ENCODE measurements at regions not wholly inside any gene's neighbourhood (a gene's known extent, or its start where the extent isn't known, plus 50 kb on each side); places are given as distances from the start of the nearest gene placed in this dataset.
"Not testable (repeated sequence)": the region's sequence is repeated elsewhere in the genome, so short reads cannot be mapped to it uniquely, and the experiment has no call there.

GRCh38 chr2:58357521-58357920 is 116.4 kb upstream of the FANCL start:
- DNase-seq = no peak

GRCh38 chr2:58354230-58354629 is 113.1 kb upstream of the FANCL start:
- DNase-seq = no peak

GRCh38 chr2:58350484-58350883 is 109.4 kb upstream of the FANCL start:
- no peak for DNase-seq

- no peak for DNase-seq
Observed at GRCh38 chr2:58347810-58348209, 106.7 kb upstream of the FANCL start.

GRCh38 chr2:58341047-58341446 is 99.9 kb upstream of the FANCL start:
- no peak for DNase-seq

GRCh38 chr2:58339548-58340243 is 98.6 kb upstream of the FANCL start:
- no peak for DNase-seq

- no peak for DNase-seq
Observed at GRCh38 chr2:58336416-58336815, 95.3 kb upstream of the FANCL start.

- DNase-seq = no peak
Observed at GRCh38 chr2:58334414-58334813, 93.3 kb upstream of the FANCL start.

- DNase-seq = not testable (repeated sequence)
Observed at GRCh38 chr2:58325296-58325895, 84.3 kb upstream of the FANCL start.

GRCh38 chr2:58319481-58319880 is 78.4 kb upstream of the FANCL start:
- no peak for DNase-seq

- not testable (repeated sequence) for DNase-seq
Observed at GRCh38 chr2:58318949-58319348, 77.8 kb upstream of the FANCL start.

GRCh38 chr2:58313926-58314325 is 72.8 kb upstream of the FANCL start:
- DNase-seq = no peak

- DNase-seq = no peak
Observed at GRCh38 chr2:58308435-58308834, 67.3 kb upstream of the FANCL start.

GRCh38 chr2:58304843-58305242 is 63.7 kb upstream of the FANCL start:
- no peak for DNase-seq

- no peak for DNase-seq
Observed at GRCh38 chr2:58299123-58299522, 58.0 kb upstream of the FANCL start.

- no peak for DNase-seq
Observed at GRCh38 chr2:58293056-58293455, 51.9 kb upstream of the FANCL start.

- DNase-seq = no peak
Observed at GRCh38 chr2:58291726-58292438, 50.8 kb upstream of the FANCL start.

Data from activated T-cell treated with anti-CD3 and anti-CD28 coated beads for 4 hours (primary cell).